Lower lobe of right lung (tissue), 2 donors: ENCODE measurements at regions not wholly inside any gene's neighbourhood (a gene's known extent, or its start where the extent isn't known, plus 50 kb on each side); places are given as distances from the start of the nearest gene placed in this dataset.

Experiments
- ATAC-seq, 2 donors: fragments of 200-7000 bp; cut with Tn5 transposase; one replicate each; pipeline ENCODE4 v1.9.1; 2020 to 2022; ENCODE audit warnings: mild to moderate bottlenecking in 2 of 2, moderate library complexity in 2 of 2
- DNase-seq: peaks from one replicate; pipeline ENCODE4 v3.0.0-alpha.2; 2020
- H3K27ac ChIP-seq: fragments of 200-600 bp; one replicate; pipeline ENCODE4 v1.8.0; 2022
- H3K27me3 ChIP-seq: fragments of 200-600 bp; one replicate; pipeline ENCODE4 v1.8.0; 2022; ENCODE audit warnings: low read depth
- H3K36me3 ChIP-seq: fragments of 200-600 bp; one replicate; pipeline ENCODE4 v1.8.0; 2022; ENCODE audit warnings: mild to moderate bottlenecking
- H3K4me1 ChIP-seq: fragments of 200-600 bp; one replicate; pipeline ENCODE4 v1.8.0; 2022
- H3K4me3 ChIP-seq: fragments of 200-600 bp; one replicate; pipeline ENCODE4 v1.8.0; 2022; ENCODE audit warnings: mild to moderate bottlenecking
- H3K9me3 ChIP-seq: fragments of 200-600 bp; one replicate; pipeline ENCODE4 v1.8.0; 2022
- intact Hi-C: fragments of 100-400 bp; cut with DNase I; formaldehyde crosslinking; loops from one replicate; pipeline ENCODE4 v1.11.0; 2022
- TF ChIP-seq, protein P1 (sequence below): fragments of 200-600 bp; IDR thresholded peaks from one replicate; pipeline ENCODE4 v1.8.0; 2022; ENCODE audit warnings: antibody characterized with exemption, mild to moderate bottlenecking
- donor health status: DM: no; HTN: yes; CAD: no; lungs with severe emphysema.

DNA sequence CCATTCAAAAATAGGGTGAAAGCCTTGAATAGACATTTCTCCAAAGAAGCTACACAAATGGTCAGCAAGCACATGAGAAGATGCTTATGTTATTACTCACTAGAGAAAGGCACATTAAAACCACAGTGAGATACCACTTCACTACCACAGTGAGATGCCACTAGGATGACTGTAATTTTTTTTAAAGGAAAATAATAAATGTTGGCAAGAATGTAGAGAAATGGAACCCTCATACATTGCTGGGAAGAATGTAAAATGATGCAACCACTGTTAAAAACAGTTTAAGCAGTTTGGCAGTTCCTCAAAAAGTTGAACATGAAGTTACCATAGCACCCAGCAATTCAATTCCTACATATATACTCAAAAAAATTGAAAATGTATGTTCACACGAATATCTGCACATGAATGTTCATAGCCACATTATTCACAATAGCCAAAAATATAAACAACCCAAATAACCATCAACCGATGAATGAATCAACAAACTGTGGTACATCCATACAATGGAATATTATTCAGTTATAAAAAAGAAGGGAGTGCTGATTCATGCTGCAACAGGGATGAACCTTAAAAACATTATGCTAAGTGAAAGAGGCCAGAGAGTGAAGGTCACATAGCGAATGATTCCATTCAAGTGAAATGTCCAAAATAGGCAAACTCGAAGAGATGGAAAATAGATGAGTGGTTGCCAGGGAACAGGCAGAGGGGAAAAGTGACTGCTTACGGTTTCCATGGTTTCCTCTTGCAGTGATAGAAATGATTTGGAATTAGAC, 156.2 kb upstream of the NDUFV2 start:
- TF ChIP-seq, protein P1, sequence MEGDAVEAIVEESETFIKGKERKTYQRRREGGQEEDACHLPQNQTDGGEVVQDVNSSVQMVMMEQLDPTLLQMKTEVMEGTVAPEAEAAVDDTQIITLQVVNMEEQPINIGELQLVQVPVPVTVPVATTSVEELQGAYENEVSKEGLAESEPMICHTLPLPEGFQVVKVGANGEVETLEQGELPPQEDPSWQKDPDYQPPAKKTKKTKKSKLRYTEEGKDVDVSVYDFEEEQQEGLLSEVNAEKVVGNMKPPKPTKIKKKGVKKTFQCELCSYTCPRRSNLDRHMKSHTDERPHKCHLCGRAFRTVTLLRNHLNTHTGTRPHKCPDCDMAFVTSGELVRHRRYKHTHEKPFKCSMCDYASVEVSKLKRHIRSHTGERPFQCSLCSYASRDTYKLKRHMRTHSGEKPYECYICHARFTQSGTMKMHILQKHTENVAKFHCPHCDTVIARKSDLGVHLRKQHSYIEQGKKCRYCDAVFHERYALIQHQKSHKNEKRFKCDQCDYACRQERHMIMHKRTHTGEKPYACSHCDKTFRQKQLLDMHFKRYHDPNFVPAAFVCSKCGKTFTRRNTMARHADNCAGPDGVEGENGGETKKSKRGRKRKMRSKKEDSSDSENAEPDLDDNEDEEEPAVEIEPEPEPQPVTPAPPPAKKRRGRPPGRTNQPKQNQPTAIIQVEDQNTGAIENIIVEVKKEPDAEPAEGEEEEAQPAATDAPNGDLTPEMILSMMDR, result no peak
- no peaks in the 10 kb centered on the region for H3K27me3 ChIP-seq
- DNase-seq, result no peak
- no peak overlapping the region for H3K27ac ChIP-seq
- no peaks in the 10 kb centered on the region for H3K36me3 ChIP-seq
- no peaks in the 10 kb centered on the region for H3K4me1 ChIP-seq
- intact Hi-C loops, result no loop called here
- no peak for ATAC-seq
- H3K4me3 ChIP-seq, result no peak overlapping the region
- H3K9me3 ChIP-seq, result no peaks in the 10 kb centered on the region

DNA sequence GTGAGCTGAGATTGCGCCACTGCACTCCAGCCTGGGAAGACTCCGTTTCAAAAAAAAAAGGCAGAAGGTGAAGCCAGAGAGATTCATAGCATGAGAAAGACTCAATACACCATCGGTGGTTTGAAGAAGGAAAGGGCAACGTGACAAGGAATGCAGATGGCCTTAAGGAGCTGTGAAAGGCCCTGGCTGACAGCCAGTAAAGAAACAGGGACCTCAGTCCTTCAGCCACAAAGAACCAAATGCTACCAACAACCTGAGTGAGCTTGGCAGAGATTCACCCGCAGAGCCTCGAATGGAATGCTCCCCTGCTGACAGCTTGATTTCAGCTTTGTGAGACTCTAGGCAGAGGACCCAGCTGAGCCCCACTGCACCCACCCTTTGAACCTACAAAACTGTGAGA, 154.9 kb upstream of the NDUFV2 start:
- DNase-seq (no peak), ATAC-seq (no peak)
- TF ChIP-seq, protein P1, result no peak
- intact Hi-C loops, result no loop called here
- H3K27ac ChIP-seq, result no peak overlapping the region
- H3K36me3 ChIP-seq, result no peaks in the 10 kb centered on the region
- H3K9me3 ChIP-seq, result no peaks in the 10 kb centered on the region
- H3K4me1 ChIP-seq, result no peaks in the 10 kb centered on the region
- H3K4me3 ChIP-seq, result no peak overlapping the region
- H3K27me3 ChIP-seq, result no peaks in the 10 kb centered on the region

DNA sequence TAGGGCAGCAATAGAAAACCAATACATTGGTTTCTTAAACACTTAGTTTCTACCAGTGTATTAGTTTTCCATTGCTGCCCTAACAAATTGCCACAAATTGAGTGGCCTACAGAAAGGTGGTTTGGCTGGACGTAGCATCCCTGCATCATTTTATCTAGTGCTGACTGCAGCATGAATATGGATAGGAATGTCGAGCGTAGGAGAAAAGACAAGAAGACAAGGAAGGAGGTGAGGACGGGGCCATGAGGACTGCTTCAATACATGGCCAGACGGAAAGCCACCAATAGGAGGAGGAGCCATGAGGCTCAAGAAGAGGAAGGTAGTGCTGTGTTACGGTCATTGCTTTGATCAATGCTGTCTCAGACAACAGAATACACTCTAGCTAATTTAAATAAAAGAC, 154.5 kb upstream of the NDUFV2 start:
- H3K27me3 ChIP-seq, result no peaks in the 10 kb centered on the region
- no peak for ATAC-seq
- H3K36me3 ChIP-seq, result no peaks in the 10 kb centered on the region
- TF ChIP-seq, protein P1, result no peak
- no peak for DNase-seq
- intact Hi-C loops, result no loop called here
- no peak overlapping the region for H3K27ac ChIP-seq
- no peak overlapping the region for H3K4me3 ChIP-seq
- H3K4me1 ChIP-seq, result no peaks in the 10 kb centered on the region
- H3K9me3 ChIP-seq, result no peaks in the 10 kb centered on the region

DNA sequence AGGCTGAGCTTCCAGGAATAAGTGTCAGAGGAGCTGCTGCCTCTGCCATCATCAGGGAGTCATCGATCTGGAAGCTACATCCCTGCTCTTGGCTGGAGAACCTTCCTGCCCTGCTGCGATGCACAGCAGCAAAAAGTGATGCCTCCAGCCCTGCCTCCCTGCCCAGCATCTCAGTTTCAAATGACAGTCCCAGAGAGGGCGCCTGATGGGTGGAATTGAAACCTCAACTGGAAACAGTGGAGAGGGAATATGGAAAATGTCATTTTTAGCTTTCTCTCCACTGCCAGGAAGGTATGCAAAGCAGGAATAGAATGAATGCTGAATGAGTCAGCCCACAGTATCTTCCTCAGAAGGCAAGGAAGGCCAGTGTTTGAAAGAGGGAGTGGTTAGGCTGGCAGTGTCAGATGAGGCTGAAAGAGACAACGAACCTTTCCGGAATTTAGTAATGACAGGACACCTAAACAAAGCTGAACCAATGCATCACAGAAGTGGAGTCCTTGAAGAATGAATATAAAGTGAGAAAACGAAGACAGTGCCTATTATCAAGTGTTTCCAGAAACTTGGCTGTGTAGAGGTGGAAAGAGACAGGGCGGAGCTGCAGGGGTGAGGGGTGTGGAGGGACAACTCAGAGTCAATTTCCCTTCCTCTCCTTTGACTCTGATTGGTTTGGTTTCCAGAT, 153.9 kb upstream of the NDUFV2 start:
- ATAC-seq (no peak), DNase-seq (no peak)
- H3K9me3 ChIP-seq, result no peaks in the 10 kb centered on the region
- no peaks in the 10 kb centered on the region for H3K36me3 ChIP-seq
- intact Hi-C loops, result no loop called here
- no peaks in the 10 kb centered on the region for H3K4me1 ChIP-seq
- no peak overlapping the region for H3K4me3 ChIP-seq
- no peak overlapping the region for H3K27ac ChIP-seq
- TF ChIP-seq, protein P1, result no peak
- H3K27me3 ChIP-seq, result no peaks in the 10 kb centered on the region

DNA sequence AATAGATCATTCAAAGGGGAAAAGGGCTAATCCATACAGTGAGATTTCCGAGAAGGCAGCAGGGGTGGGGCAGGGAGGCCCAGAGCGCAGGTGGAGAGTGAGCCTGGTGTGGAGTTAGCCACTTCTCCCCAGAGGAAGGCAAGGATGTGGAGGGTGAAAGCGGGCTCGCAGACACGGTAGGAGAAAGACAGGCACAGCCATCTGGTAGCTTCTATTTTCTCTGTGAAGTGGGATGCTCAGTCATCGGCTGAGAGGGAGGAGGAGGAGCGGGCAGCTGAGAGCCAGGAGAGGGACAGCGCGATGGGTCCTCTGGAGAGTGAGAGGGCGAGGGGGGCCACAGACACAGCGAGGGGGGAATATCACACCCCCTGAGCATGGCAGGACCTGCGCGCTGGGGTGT, 153.3 kb upstream of the NDUFV2 start:
- Histone ChIP-seq H3K9me3 (no peaks in the 10 kb centered on the region), H3K27ac (no peak overlapping the region), H3K36me3 (no peaks in the 10 kb centered on the region), H3K4me1 (no peaks in the 10 kb centered on the region), H3K27me3 (no peaks in the 10 kb centered on the region), H3K4me3 (no peak overlapping the region)
- intact Hi-C loops, result no loop called here
- no peak for DNase-seq
- peak in 1 of 2 donors; percentile 9 for ATAC-seq
- TF ChIP-seq, protein P1, result no peak
